GM12892 (cell line): ENCODE measurements at regions not wholly inside any gene's neighbourhood (a gene's known extent, or its start where the extent isn't known, plus 50 kb on each side); places are given as distances from the start of the nearest gene placed in this dataset.

Experiments used
- POLR2A ChIP-seq: IDR thresholded peaks from 2 replicates; pipeline ENCODE4 v1.6.1; 2011; ENCODE audit warnings: low read depth, low read length, control low read depth
- TAF1 ChIP-seq: IDR thresholded peaks from 2 replicates; pipeline ENCODE4 v1.6.1; 2011; ENCODE audit warnings: low read depth, mild to moderate bottlenecking, control low read depth, low read length, borderline replicate concordance

DNA sequence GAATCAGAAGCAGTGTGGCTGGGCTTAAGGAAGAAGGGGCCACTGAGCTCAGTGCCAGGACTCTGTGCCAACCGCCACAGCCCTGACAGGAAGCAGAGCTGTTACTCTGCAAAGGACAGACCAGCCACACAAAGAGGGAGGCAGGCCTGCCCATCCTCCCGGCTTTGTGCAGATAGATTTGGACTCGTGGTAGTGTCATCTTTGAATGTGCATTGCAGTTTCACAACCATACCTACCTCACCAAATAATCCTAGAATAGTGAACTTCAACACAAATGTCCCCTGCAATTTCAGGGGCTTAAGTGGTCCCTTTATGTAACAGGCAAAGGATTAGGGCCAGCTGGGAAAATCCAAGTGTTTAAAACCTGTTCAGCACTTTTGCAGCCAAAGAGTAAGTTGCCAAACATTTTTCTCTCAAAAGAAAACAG lies 55.1 kb upstream of the CLDN10 start:
- TF ChIP-seq TAF1, result no peak
- TF ChIP-seq POLR2A, result no peak
